GM12872 (cell line): ENCODE measurements at regions not wholly inside any gene's neighbourhood (a gene's known extent, or its start where the extent isn't known, plus 50 kb on each side); places are given as distances from the start of the nearest gene placed in this dataset.

Experiments
- CTCF ChIP-seq: IDR thresholded peaks from 3 replicates; pipeline ENCODE4 v1.5.1; 2011; ENCODE audit warnings: low read depth, mild to moderate bottlenecking, low read length, moderate library complexity; ENCODE audit not compliant: insufficient read depth

DNA sequence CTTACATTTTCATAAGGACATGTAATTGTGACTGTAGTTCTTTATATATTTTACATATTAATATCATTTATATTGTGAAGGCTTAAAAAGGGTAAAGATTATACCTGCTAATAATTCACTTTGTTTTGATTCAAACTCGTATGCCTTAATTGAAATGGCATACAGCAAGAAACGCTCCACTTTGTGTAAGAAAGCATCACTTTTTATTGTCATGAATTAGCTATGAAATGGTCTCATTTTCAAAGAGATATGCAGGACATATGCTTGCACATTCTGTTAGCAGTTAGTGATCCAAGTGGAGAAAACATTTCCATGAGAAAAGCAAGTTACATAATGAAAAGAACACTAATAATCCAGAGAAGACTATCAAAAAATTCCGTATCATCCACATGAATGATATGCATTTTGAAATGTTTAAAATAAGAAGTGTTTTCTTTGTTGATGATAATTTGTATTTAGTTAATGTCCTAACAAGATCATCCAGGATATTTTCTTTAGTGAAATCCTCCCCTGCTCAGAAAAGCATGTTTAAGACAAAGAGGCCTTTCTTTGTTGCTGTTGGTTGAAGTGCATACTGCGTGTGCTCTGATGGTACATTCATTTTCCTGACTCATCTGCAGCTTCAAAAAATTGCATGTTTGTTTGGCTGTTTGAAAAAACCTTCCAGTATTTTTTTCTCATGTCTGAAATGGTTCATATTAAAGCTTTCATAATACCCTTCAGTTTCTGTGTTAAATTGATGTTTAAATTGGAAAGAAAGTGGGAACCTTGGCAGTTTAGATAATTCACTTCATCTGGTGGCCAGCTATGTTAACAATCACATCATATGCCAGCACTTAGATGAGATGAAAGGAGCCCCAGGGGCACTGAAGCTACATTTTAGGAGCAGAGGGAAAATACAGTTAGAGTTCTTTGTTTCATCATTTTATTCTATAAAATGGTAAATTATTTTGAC, 242.2 kb downstream of the CSNK1G3 start:
- TF ChIP-seq CTCF, result no peak

GRCh38 chr5:123753180-123753936, 241.4 kb downstream of the CSNK1G3 start:
- no peak for TF ChIP-seq CTCF

- TF ChIP-seq CTCF, result no peak
These were observed 240.7 kb downstream of the CSNK1G3 start for GRCh38 chr5:123752552-123753179.

GRCh38 chr5:123751670-123752069, 239.7 kb downstream of the CSNK1G3 start:
- no peak for TF ChIP-seq CTCF

DNA sequence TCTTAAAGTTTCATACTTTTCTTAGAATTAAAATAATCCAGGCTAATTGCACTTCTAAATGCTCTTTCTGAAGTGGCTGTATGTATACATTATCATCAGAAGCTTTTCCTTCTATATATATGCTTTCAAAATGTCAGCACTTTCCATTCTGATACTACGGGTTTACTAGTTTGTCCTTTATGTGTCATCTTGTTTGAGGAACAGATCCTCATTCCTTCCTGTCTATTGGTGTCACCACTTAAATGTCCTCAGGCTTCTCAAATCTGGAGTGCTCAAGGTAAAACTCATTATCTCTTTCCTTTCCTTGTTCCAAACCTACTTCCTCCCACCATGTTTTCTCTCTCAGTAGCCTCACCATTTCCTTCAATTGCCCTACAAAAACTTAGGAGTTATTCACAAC, 236.3 kb downstream of the CSNK1G3 start:
- TF ChIP-seq CTCF, result no peak

DNA sequence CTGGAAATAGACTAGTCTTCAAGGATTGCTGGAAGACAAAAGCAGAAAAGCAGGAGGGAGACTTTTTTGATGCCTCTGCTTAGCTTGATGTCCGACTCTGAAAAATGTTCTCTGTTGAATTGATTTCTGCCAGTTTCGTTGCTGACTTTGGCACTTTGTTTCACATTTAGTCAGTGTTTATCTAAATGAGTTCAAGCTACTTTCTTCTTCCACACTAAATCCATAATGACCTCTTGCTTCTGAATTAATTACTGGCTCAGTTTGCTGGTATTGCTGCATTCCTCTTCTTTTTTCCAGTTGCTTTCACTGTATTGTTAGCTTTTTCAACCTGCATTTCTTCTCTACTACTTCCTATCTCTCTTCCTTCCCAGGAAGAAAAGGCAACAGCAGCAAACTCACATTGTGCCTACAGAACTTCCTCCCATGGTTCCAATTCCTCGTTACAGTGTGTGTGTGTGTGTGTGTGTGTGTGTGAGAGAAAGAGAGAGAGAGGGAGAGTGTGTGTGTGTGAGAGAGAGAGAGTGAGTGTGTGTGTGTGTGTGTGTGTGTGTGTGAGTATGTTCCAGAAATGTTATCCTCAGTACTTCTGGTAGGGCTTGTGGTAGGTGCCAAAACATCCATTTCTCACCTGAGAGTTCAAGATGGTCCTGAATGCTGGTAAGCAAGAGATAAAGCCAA, 234.8 kb downstream of the CSNK1G3 start:
- TF ChIP-seq CTCF, result no peak

GRCh38 chr5:123743990-123744583, 232.1 kb downstream of the CSNK1G3 start:
- TF ChIP-seq CTCF, result no peak
